Upper lobe of right lung (tissue), 1 donor: ENCODE measurements at regions not wholly inside any gene's neighbourhood (a gene's known extent, or its start where the extent isn't known, plus 50 kb on each side); places are given as distances from the start of the nearest gene placed in this dataset.

ENCODE experiments used
- ATAC-seq: fragments of 200-7000 bp; cut with Tn5 transposase; one replicate; pipeline ENCODE4 v1.9.1; 2020; ENCODE audit warnings: mild to moderate bottlenecking, moderate library complexity
- DNase-seq: peaks from one replicate; pipeline ENCODE4 v3.0.0-alpha.2; 2020
- H3K27ac ChIP-seq: fragments of 200-600 bp; one replicate; pipeline ENCODE4 v1.8.0; 2022
- H3K27me3 ChIP-seq: fragments of 200-600 bp; one replicate; pipeline ENCODE4 v1.8.0; 2022; ENCODE audit warnings: mild to moderate bottlenecking
- H3K36me3 ChIP-seq: fragments of 200-600 bp; one replicate; pipeline ENCODE4 v1.8.0; 2022
- H3K4me1 ChIP-seq: fragments of 200-600 bp; one replicate; pipeline ENCODE4 v1.8.0; 2022
- H3K4me3 ChIP-seq: fragments of 200-600 bp; one replicate; pipeline ENCODE4 v1.8.0; 2022; ENCODE audit warnings: mild to moderate bottlenecking
- H3K9me3 ChIP-seq: fragments of 200-600 bp; one replicate; pipeline ENCODE4 v1.8.0; 2022
- intact Hi-C: fragments of 100-400 bp; cut with DNase I; formaldehyde crosslinking; loops from one replicate; pipeline ENCODE4 v1.11.0; 2022
- TF ChIP-seq, protein P1 (sequence below): fragments of 200-600 bp; IDR thresholded peaks from one replicate; pipeline ENCODE4 v1.8.0; 2022; ENCODE audit warnings: antibody characterized with exemption
- donor health status: DM: no; HTN: yes; CAD: no; lungs with severe emphysema.

DNA sequence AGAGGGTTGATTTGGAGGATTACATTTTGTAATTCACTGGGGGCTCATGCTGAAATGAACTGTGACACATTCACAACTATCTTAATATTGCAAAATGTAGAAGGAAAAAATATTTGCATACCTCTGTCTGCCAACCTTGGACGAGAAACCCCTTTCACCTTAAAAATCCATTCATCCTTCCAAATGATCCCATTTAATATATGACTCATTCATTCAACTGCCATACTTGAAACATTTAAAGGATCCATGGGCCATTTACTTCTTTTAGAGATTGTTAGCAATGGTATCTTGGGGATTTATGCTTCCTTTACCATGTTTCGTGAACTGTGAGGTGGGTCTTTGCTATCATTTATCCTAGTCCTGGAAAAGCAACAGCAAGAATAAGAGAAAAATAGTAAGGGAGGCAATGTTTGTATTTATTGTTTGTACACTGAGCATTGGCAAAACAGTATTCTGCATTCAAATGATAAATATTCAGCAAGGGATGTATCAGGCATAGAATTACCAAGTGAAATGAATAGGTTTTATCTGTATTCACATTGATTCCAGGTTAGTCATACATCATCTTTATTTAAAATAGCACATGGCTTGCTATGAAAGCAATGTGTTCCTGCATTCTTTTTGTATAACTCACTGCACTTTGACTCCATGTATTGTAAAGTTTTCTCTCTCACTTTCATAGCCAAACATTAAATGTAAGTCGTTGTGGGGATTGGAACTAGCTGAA is 378.1 kb downstream of the NSUN3 start:
- no peaks in the 10 kb centered on the region for H3K27me3 ChIP-seq
- H3K4me1 ChIP-seq: no peaks in the 10 kb centered on the region
- H3K27ac ChIP-seq: no peak overlapping the region
- intact Hi-C loops: no loop called here
- H3K36me3 ChIP-seq: no peaks in the 10 kb centered on the region
- H3K4me3 ChIP-seq: no peak overlapping the region
- ATAC-seq: no peak
- no peaks in the 10 kb centered on the region for H3K9me3 ChIP-seq
- TF ChIP-seq, protein P1, sequence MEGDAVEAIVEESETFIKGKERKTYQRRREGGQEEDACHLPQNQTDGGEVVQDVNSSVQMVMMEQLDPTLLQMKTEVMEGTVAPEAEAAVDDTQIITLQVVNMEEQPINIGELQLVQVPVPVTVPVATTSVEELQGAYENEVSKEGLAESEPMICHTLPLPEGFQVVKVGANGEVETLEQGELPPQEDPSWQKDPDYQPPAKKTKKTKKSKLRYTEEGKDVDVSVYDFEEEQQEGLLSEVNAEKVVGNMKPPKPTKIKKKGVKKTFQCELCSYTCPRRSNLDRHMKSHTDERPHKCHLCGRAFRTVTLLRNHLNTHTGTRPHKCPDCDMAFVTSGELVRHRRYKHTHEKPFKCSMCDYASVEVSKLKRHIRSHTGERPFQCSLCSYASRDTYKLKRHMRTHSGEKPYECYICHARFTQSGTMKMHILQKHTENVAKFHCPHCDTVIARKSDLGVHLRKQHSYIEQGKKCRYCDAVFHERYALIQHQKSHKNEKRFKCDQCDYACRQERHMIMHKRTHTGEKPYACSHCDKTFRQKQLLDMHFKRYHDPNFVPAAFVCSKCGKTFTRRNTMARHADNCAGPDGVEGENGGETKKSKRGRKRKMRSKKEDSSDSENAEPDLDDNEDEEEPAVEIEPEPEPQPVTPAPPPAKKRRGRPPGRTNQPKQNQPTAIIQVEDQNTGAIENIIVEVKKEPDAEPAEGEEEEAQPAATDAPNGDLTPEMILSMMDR: no peak
- no peak for DNase-seq

DNA sequence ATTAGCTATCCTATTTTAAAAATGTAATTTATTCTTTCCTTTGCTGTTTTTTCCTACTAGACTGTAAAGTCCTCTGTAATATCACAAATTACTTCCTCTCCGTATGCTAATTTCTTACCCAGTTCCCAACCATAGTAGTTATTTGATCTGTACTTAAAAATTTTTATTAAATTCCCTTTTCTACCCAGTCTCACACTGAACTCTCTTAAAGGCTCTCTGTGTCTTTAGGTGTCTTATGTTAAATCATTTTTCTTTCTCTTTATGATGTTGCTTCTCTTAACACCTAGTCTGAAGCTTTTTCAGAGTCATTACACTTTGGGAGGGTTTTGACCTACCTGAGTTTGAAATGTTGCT is 378.6 kb downstream of the NSUN3 start:
- Histone ChIP-seq H3K4me1 (no peaks in the 10 kb centered on the region), H3K27me3 (no peaks in the 10 kb centered on the region), H3K36me3 (no peaks in the 10 kb centered on the region), H3K27ac (no peak overlapping the region), H3K4me3 (no peak overlapping the region), H3K9me3 (no peaks in the 10 kb centered on the region)
- DNase-seq: no peak
- ATAC-seq: no peak
- TF ChIP-seq, protein P1: no peak
- intact Hi-C loops: no loop called here

DNA sequence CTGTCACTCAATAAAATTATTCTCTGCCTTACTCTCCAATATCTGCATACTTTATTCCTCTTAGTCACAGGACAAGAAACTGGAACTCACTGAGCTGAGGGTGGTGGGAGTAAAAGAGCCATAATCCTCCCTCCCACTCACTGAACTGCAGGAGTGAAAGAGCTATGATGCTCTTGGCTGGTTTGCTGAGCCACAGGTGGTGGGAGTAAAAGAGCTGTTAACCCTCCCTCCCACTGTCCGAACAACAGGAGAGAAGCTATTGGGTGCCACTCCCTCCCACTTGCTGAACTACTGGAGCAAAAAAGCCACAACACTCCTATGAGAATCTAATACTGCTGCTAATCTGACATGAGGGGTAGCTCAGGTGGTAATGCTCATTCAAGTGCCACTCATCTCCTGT is 391.0 kb downstream of the NSUN3 start:
- ATAC-seq (no peak), DNase-seq (no peak)
- intact Hi-C loops: no loop called here
- no peaks in the 10 kb centered on the region for H3K4me1 ChIP-seq
- H3K9me3 ChIP-seq: no peaks in the 10 kb centered on the region
- no peaks in the 10 kb centered on the region for H3K27me3 ChIP-seq
- no peak overlapping the region for H3K27ac ChIP-seq
- H3K36me3 ChIP-seq: no peaks in the 10 kb centered on the region
- TF ChIP-seq, protein P1: no peak
- no peak overlapping the region for H3K4me3 ChIP-seq

DNA sequence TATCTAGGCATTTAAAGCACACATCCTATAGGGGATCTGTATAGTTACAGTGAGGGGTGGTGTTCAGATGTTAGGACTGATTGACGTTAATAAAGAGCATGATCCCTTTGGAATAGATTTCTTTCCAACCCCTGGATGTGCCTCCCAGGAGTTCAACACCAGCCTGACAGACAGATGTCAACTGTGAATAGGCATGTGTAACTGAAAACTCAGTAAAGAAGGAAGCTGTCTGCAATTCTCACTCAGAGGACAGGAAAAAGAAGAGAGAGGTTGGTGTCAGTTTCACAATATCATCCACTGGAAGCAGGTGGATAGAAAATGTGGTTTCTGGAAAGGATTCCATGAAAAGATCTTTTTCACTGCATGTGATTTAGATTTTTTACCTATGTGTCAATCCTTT is 396.3 kb downstream of the NSUN3 start:
- H3K4me1 ChIP-seq: no peaks in the 10 kb centered on the region
- intact Hi-C loops: no loop called here
- DNase-seq (no peak), ATAC-seq (no peak)
- H3K9me3 ChIP-seq: no peaks in the 10 kb centered on the region
- no peaks in the 10 kb centered on the region for H3K36me3 ChIP-seq
- TF ChIP-seq, protein P1: no peak
- H3K4me3 ChIP-seq: no peak overlapping the region
- no peak overlapping the region for H3K27ac ChIP-seq
- H3K27me3 ChIP-seq: no peaks in the 10 kb centered on the region

DNA sequence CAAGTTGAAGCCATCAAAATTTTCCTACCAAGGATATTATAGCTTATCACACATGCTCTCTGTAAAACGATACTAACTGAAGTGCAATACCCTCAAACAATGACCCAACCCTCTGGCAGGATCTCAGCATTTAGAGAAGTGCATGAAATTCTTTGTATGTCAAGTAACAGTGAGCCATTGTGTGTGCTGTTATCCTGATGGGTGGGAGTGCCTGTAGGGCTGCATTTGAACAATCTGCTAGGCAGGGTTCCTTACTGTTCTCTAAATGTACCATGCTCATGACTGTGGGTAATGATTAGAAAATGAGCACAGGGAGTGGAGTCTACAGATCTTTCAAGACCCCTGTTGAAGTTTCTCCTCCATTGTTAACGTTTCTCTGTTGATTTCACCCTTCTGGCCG is 398.1 kb downstream of the NSUN3 start:
- ATAC-seq: no peak
- intact Hi-C loops: no loop called here

More for the DNA sequence above, 398.1 kb downstream of the NSUN3 start:
- Histone ChIP-seq H3K36me3 (no peaks in the 10 kb centered on the region), H3K27ac (no peak overlapping the region), H3K4me1 (no peaks in the 10 kb centered on the region), H3K9me3 (no peaks in the 10 kb centered on the region), H3K27me3 (no peaks in the 10 kb centered on the region), H3K4me3 (no peak overlapping the region)
- TF ChIP-seq, protein P1: no peak
- no peak for DNase-seq
